ENCODE measurements at regions not wholly inside any gene's neighbourhood (a gene's known extent, or its start where the extent isn't known, plus 50 kb on each side); places are given as distances from the start of the nearest gene placed in this dataset.

- no peaks in the 10 kb centered on the region; the same call in 1 of the 2 replicates for H3K4me1 ChIP-seq (ENCODE audit: insufficient read depth, low read length)
- H3K4me3 ChIP-seq (ENCODE audit: low read length) = no peak overlapping the region
- 93% methylated on average over 4 of the region's 4 CpGs for WGBS
- H3K27me3 ChIP-seq (ENCODE audit: insufficient read depth, low read length) = no peaks in the 10 kb centered on the region
- no peak overlapping the region for H3K9ac ChIP-seq (ENCODE audit: low read depth, low read length)
- no peak overlapping the region for H3K27ac ChIP-seq (ENCODE audit: low read depth, low read length)
- no peaks in the 10 kb centered on the region for H3K9me3 ChIP-seq (ENCODE audit: insufficient read depth, low read depth, low read length)
- H3K36me3 ChIP-seq (ENCODE audit: insufficient read depth, low read length) = no peaks in the 10 kb centered on the region
These were observed 93.0 kb upstream of the EGFL6 start for GRCh38 chrX:13476384-13476783.

- Histone ChIP-seq H3K4me3 (ENCODE audit: low read length) (no peak overlapping the region), H3K4me1 (ENCODE audit: insufficient read depth, low read length) (no peaks in the 10 kb centered on the region; the same call in 1 of the 2 replicates), H3K27ac (ENCODE audit: low read depth, low read length) (no peak overlapping the region), H3K9ac (ENCODE audit: low read depth, low read length) (no peak overlapping the region), H3K9me3 (ENCODE audit: insufficient read depth, low read depth, low read length) (no peaks in the 10 kb centered on the region), H3K36me3 (ENCODE audit: insufficient read depth, low read length) (no peaks in the 10 kb centered on the region), H3K27me3 (ENCODE audit: insufficient read depth, low read length) (no peaks in the 10 kb centered on the region)
- WGBS = 88% methylated on average over 3 of the region's 4 CpGs
These were observed 95.3 kb upstream of the EGFL6 start for GRCh38 chrX:13474164-13474516.

- no peak overlapping the region for H3K4me3 ChIP-seq (ENCODE audit: low read length)
- no peaks in the 10 kb centered on the region for H3K27me3 ChIP-seq (ENCODE audit: insufficient read depth, low read length)
- H3K4me1 ChIP-seq (ENCODE audit: insufficient read depth, low read length) = no peaks in the 10 kb centered on the region; the same call in 1 of the 2 replicates
- no peaks in the 10 kb centered on the region for H3K9me3 ChIP-seq (ENCODE audit: insufficient read depth, low read depth, low read length)
- H3K9ac ChIP-seq (ENCODE audit: low read depth, low read length) = no peak overlapping the region
- H3K36me3 ChIP-seq (ENCODE audit: insufficient read depth, low read length) = no peaks in the 10 kb centered on the region
- no peak overlapping the region for H3K27ac ChIP-seq (ENCODE audit: low read depth, low read length)
- WGBS = 79% methylated on average over 6 of the region's 9 CpGs
These were observed 95.8 kb upstream of the EGFL6 start for GRCh38 chrX:13473442-13474163.

GRCh38 chrX:13472975-13473374, 96.4 kb upstream of the EGFL6 start:
- Histone ChIP-seq H3K9ac (ENCODE audit: low read depth, low read length) (no peak overlapping the region), H3K27ac (ENCODE audit: low read depth, low read length) (no peak overlapping the region), H3K36me3 (ENCODE audit: insufficient read depth, low read length) (no peaks in the 10 kb centered on the region), H3K4me1 (ENCODE audit: insufficient read depth, low read length) (no peaks in the 10 kb centered on the region; the same call in 1 of the 2 replicates), H3K4me3 (ENCODE audit: low read length) (no peak overlapping the region), H3K27me3 (ENCODE audit: insufficient read depth, low read length) (no peaks in the 10 kb centered on the region), H3K9me3 (ENCODE audit: insufficient read depth, low read depth, low read length) (no peaks in the 10 kb centered on the region)
- 84% methylated on average over 2 of the region's 5 CpGs for WGBS

- Histone ChIP-seq H3K36me3 (ENCODE audit: insufficient read depth, low read length) (no peaks in the 10 kb centered on the region), H3K4me1 (ENCODE audit: insufficient read depth, low read length) (no peaks in the 10 kb centered on the region; the same call in 1 of the 2 replicates), H3K4me3 (ENCODE audit: low read length) (no peak overlapping the region), H3K9me3 (ENCODE audit: insufficient read depth, low read depth, low read length) (no peaks in the 10 kb centered on the region), H3K9ac (ENCODE audit: low read depth, low read length) (no peak overlapping the region), H3K27me3 (ENCODE audit: insufficient read depth, low read length) (no peaks in the 10 kb centered on the region), H3K27ac (ENCODE audit: low read depth, low read length) (no peak overlapping the region)
- WGBS = 77% methylated on average over 3 of the region's 3 CpGs
These were observed 98.1 kb upstream of the EGFL6 start for GRCh38 chrX:13471269-13471668.

GRCh38 chrX:13470685-13470977, 98.8 kb upstream of the EGFL6 start:
- WGBS = 99% methylated on average over 3 of the region's 3 CpGs
- Histone ChIP-seq H3K9ac (ENCODE audit: low read depth, low read length) (no peak overlapping the region), H3K4me3 (ENCODE audit: low read length) (no peak overlapping the region), H3K4me1 (ENCODE audit: insufficient read depth, low read length) (no peaks in the 10 kb centered on the region; the same call in 1 of the 2 replicates), H3K27ac (ENCODE audit: low read depth, low read length) (no peak overlapping the region), H3K9me3 (ENCODE audit: insufficient read depth, low read depth, low read length) (no peaks in the 10 kb centered on the region), H3K27me3 (ENCODE audit: insufficient read depth, low read length) (no peaks in the 10 kb centered on the region), H3K36me3 (ENCODE audit: insufficient read depth, low read length) (no peaks in the 10 kb centered on the region)

- Histone ChIP-seq H3K27ac (ENCODE audit: low read depth, low read length) (no peak overlapping the region), H3K4me3 (ENCODE audit: low read length) (no peak overlapping the region), H3K4me1 (ENCODE audit: insufficient read depth, low read length) (no peaks in the 10 kb centered on the region; the same call in 1 of the 2 replicates), H3K9ac (ENCODE audit: low read depth, low read length) (no peak overlapping the region), H3K36me3 (ENCODE audit: insufficient read depth, low read length) (no peaks in the 10 kb centered on the region), H3K27me3 (ENCODE audit: insufficient read depth, low read length) (no peaks in the 10 kb centered on the region), H3K9me3 (ENCODE audit: insufficient read depth, low read depth, low read length) (no peaks in the 10 kb centered on the region)
- WGBS = 92% methylated on average over 4 of the region's 4 CpGs
These were observed 99.3 kb upstream of the EGFL6 start for GRCh38 chrX:13469963-13470684.

- Histone ChIP-seq H3K27ac (ENCODE audit: low read depth, low read length) (no peak overlapping the region), H3K4me3 (ENCODE audit: low read length) (no peak overlapping the region), H3K27me3 (ENCODE audit: insufficient read depth, low read length) (no peaks in the 10 kb centered on the region), H3K9ac (ENCODE audit: low read depth, low read length) (no peak overlapping the region), H3K4me1 (ENCODE audit: insufficient read depth, low read length) (no peaks in the 10 kb centered on the region), H3K9me3 (ENCODE audit: insufficient read depth, low read depth, low read length) (no peaks in the 10 kb centered on the region), H3K36me3 (ENCODE audit: insufficient read depth, low read length) (no peaks in the 10 kb centered on the region)
- WGBS = 96% methylated on average over 4 of the region's 4 CpGs
These were observed 101.3 kb upstream of the EGFL6 start for GRCh38 chrX:13468096-13468495.

- Histone ChIP-seq H3K4me1 (ENCODE audit: insufficient read depth, low read length) (no peaks in the 10 kb centered on the region), H3K36me3 (ENCODE audit: insufficient read depth, low read length) (no peaks in the 10 kb centered on the region), H3K9ac (ENCODE audit: low read depth, low read length) (no peak overlapping the region), H3K27ac (ENCODE audit: low read depth, low read length) (no peak overlapping the region), H3K27me3 (ENCODE audit: insufficient read depth, low read length) (no peaks in the 10 kb centered on the region), H3K9me3 (ENCODE audit: insufficient read depth, low read depth, low read length) (no peaks in the 10 kb centered on the region), H3K4me3 (ENCODE audit: low read length) (no peak overlapping the region)
- 100% methylated on average over 1 of the region's 1 CpG for WGBS
These were observed 102.2 kb upstream of the EGFL6 start for GRCh38 chrX:13467243-13467642.

GRCh38 chrX:13464599-13465275, 104.7 kb upstream of the EGFL6 start:
- 73% methylated on average over 1 of the region's 1 CpG for WGBS
- Histone ChIP-seq H3K36me3 (ENCODE audit: insufficient read depth, low read length) (no peaks in the 10 kb centered on the region), H3K27ac (ENCODE audit: low read depth, low read length) (no peak overlapping the region), H3K4me3 (ENCODE audit: low read length) (no peak overlapping the region), H3K9me3 (ENCODE audit: insufficient read depth, low read depth, low read length) (no peaks in the 10 kb centered on the region), H3K27me3 (ENCODE audit: insufficient read depth, low read length) (no peaks in the 10 kb centered on the region), H3K4me1 (ENCODE audit: insufficient read depth, low read length) (no peaks in the 10 kb centered on the region), H3K9ac (ENCODE audit: low read depth, low read length) (no peak overlapping the region)

- WGBS = 92% methylated on average over 3 of the region's 3 CpGs
- no peak overlapping the region for H3K4me3 ChIP-seq (ENCODE audit: low read length)
- no peaks in the 10 kb centered on the region for H3K9me3 ChIP-seq (ENCODE audit: insufficient read depth, low read depth, low read length)
- H3K27ac ChIP-seq (ENCODE audit: low read depth, low read length) = no peak overlapping the region
- no peaks in the 10 kb centered on the region for H3K36me3 ChIP-seq (ENCODE audit: insufficient read depth, low read length)
- no peaks in the 10 kb centered on the region for H3K4me1 ChIP-seq (ENCODE audit: insufficient read depth, low read length)
- H3K27me3 ChIP-seq (ENCODE audit: insufficient read depth, low read length) = no peaks in the 10 kb centered on the region
- no peak overlapping the region for H3K9ac ChIP-seq (ENCODE audit: low read depth, low read length)
These were observed 105.8 kb upstream of the EGFL6 start for GRCh38 chrX:13463608-13464007.

Measured in HUES64 (cell line).